ENCODE measurements at regions not wholly inside any gene's neighbourhood (a gene's known extent, or its start where the extent isn't known, plus 50 kb on each side); places are given as distances from the start of the nearest gene placed in this dataset.

- DNase-seq, result no peak
- H4K20me1 ChIP-seq (ENCODE audit: insufficient read depth), result no peaks in the 10 kb centered on the region
- no peak overlapping the region for H2AFZ ChIP-seq (ENCODE audit: low read depth)
- H3K79me2 ChIP-seq (ENCODE audit: insufficient read depth), result no peaks in the 10 kb centered on the region
- H3F3A ChIP-seq (replicated peaks; ENCODE audit: insufficient read depth), result no peaks in the 10 kb centered on the region
- POLR2A ChIA-PET, result no interaction called here
- no peak overlapping the region for H3K27ac ChIP-seq (ENCODE audit: low read depth in 2 of 2, low read length in 1 of 2)
- H3K9me2 ChIP-seq, result no peaks in the 10 kb centered on the region
- TF ChIP-seq POLR2AphosphoS5 (IDR thresholded peaks at IDR 0.05; ENCODE audit: low read depth, low read length) (no peak), NFIC (IDR thresholded peaks at IDR 0.05; ENCODE audit: borderline replicate concordance) (no peak), TAF1 (IDR thresholded peaks at IDR 0.05; ENCODE audit: borderline replicate concordance, low read depth, low read length) (no peak), SMC3 (IDR thresholded peaks at IDR 0.05; ENCODE audit: low read depth, low read length) (no peak), ELF1 (IDR thresholded peaks at IDR 0.05) (no peak), FOSL2 (IDR thresholded peaks at IDR 0.05; ENCODE audit: borderline replicate concordance, low read depth) (no peak), FOXM1 (IDR thresholded peaks at IDR 0.05; ENCODE audit: low read depth) (no peak), NRF1 (IDR thresholded peaks at IDR 0.05; ENCODE audit: low read depth, low read length) (no peak), FOXJ3 (CRISPR knock-in tag; IDR thresholded peaks at IDR 0.05) (no peak), RXRA (IDR thresholded peaks at IDR 0.05; ENCODE audit: borderline replicate concordance, low read depth) (no peak), GABPA (IDR thresholded peaks at IDR 0.05; ENCODE audit: low read depth) (no peak), REST (IDR thresholded peaks at IDR 0.05; ENCODE audit: low read depth, low read length) (no peak), ZBTB33 (IDR thresholded peaks at IDR 0.05; ENCODE audit: borderline replicate concordance, low read depth) (no peak), RAD21 (IDR thresholded peaks at IDR 0.05; ENCODE audit: low read length) (no peak)
- no peak overlapping the region for H3K4me2 ChIP-seq
- CTCF ChIA-PET, result interaction anchor here (0.6 to 6.5 kb wide), 2 partner anchors 10 to 296 kb away, joined by 3 to 42 read pairs; no protein-coding TSS in a partner anchor
- WGBS (ENCODE audit: low lambda C conversion rate), result 4% methylated on average over 9 of the region's 9 CpGs
- no peaks in the 10 kb centered on the region for H3K9me3 ChIP-seq
- H3K27me3 ChIP-seq (ENCODE audit: insufficient read depth), result peaks cover 4% of the 10 kb centered on the region; the same call in 1 of the 2 replicates
- no peak overlapping the region for H3K9ac ChIP-seq
- no peaks in the 10 kb centered on the region for H3K4me1 ChIP-seq (ENCODE audit: control insufficient read depth in 1 of 2, insufficient read depth in 2 of 2, low read depth in 1 of 2, low read length in 1 of 2)
- no peaks in the 10 kb centered on the region for H3K36me3 ChIP-seq (replicated peaks in 1 of 2; ENCODE audit: control insufficient read depth in 1 of 2, insufficient read depth in 2 of 2, low read length in 1 of 2)
- H3K4me3 ChIP-seq (ENCODE audit: low read depth in 2 of 2, low read length in 1 of 2), result no peak overlapping the region
Observed at GRCh38 chr14:30260833-30261607, 297.9 kb upstream of the G2E3 start.

All from SK-N-SH (cell line).